ENCODE measurements at regions not wholly inside any gene's neighbourhood (a gene's known extent, or its start where the extent isn't known, plus 50 kb on each side); places are given as distances from the start of the nearest gene placed in this dataset.

DNA sequence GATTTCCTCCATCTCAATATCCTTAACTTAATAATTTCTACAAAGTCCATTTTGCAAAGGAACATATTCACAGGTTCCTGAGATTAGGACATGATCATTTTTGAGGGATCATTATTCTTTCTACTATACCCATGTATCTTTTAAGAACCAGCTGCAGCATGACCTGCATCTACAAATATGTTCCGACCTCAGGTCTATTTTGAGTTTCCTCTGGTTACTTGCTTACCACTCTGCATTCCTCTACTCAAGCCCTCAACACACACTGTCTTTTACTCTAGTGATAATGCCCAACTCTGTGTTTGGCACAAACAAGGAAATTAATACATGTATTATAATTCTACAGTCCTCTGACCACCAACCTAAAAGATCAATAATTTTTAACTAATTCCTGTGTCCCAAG lies 386.1 kb downstream of the DNAH5 start:
- TF ChIP-seq, protein P1, sequence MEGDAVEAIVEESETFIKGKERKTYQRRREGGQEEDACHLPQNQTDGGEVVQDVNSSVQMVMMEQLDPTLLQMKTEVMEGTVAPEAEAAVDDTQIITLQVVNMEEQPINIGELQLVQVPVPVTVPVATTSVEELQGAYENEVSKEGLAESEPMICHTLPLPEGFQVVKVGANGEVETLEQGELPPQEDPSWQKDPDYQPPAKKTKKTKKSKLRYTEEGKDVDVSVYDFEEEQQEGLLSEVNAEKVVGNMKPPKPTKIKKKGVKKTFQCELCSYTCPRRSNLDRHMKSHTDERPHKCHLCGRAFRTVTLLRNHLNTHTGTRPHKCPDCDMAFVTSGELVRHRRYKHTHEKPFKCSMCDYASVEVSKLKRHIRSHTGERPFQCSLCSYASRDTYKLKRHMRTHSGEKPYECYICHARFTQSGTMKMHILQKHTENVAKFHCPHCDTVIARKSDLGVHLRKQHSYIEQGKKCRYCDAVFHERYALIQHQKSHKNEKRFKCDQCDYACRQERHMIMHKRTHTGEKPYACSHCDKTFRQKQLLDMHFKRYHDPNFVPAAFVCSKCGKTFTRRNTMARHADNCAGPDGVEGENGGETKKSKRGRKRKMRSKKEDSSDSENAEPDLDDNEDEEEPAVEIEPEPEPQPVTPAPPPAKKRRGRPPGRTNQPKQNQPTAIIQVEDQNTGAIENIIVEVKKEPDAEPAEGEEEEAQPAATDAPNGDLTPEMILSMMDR (IDR thresholded peaks at IDR 0.05): no peak
- TF ChIP-seq POLR2A (IDR thresholded peaks at IDR 0.05) (no peak), POLR2AphosphoS5 (IDR thresholded peaks at IDR 0.05) (no peak), EP300 (IDR thresholded peaks at IDR 0.05) (no peak)

Measured in upper lobe of left lung (tissue), 4 donors.